MCF 10A (cell line): ENCODE measurements at regions not wholly inside any gene's neighbourhood (a gene's known extent, or its start where the extent isn't known, plus 50 kb on each side); places are given as distances from the start of the nearest gene placed in this dataset.

Experiments
- BruUV-seq: library from RNA; stranded (reverse); fragments of 400-500 nt; replicated peaks from 2 replicates; lab custom pipeline; 2021; lab: Mats Ljungman, UMichigan
- CTCF ChIA-PET: fragments of 300-600 bp; sonication (Branson Sonifier 250); formaldehyde crosslinking; extraction: SDS; loops from one replicate; lab custom pipeline; 2021; ENCODE audit warnings: antibody characterized with exemption, inconsistent platforms; lab: Yijun Ruan, JAX
- POLR2A ChIA-PET: fragments of 300-600, 350-650 bp; sonication (Branson Sonifier 250); formaldehyde crosslinking; extraction: SDS; loops from one replicate; lab custom pipeline; 2020; ENCODE audit warnings: antibody characterized with exemption, inconsistent platforms; lab: Yijun Ruan, JAX
- DNase-seq: peaks from one replicate; pipeline ENCODE4 v3.0.0-alpha.2; 2018; ENCODE audit not compliant: unreplicated experiment
- H3K27ac Mint-ChIP-seq: one replicate; pipeline ENCODE4 v1.8.0; 2022; ENCODE audit warnings: mild to moderate bottlenecking, low read depth, mixed read lengths; ENCODE audit not compliant: unreplicated experiment
- H3K27me3 Mint-ChIP-seq: one replicate; pipeline ENCODE4 v1.8.0; 2022; ENCODE audit warnings: mixed read lengths; ENCODE audit not compliant: insufficient read depth, unreplicated experiment
- H3K36me3 Mint-ChIP-seq: one replicate; pipeline ENCODE4 v1.8.0; 2022; ENCODE audit warnings: mild to moderate bottlenecking, moderate library complexity, mixed read lengths; ENCODE audit not compliant: insufficient read depth, unreplicated experiment
- H3K4me1 Mint-ChIP-seq: one replicate; pipeline ENCODE4 v1.8.0; 2022; ENCODE audit warnings: mixed read lengths; ENCODE audit not compliant: insufficient read depth, unreplicated experiment
- H3K4me3 Mint-ChIP-seq: one replicate; pipeline ENCODE4 v1.8.0; 2022; ENCODE audit warnings: mild to moderate bottlenecking, moderate library complexity, mixed read lengths; ENCODE audit not compliant: unreplicated experiment
- H3K9me3 Mint-ChIP-seq: one replicate; pipeline ENCODE4 v1.8.0; 2022; ENCODE audit warnings: mixed read lengths; ENCODE audit not compliant: unreplicated experiment
- CTCF ChIP-seq: fragments of 200-600 bp; IDR thresholded peaks from one replicate; pipeline ENCODE4 v1.8.0; 2022; ENCODE audit warnings: antibody characterized with exemption, mild to moderate bottlenecking; ENCODE audit not compliant: unreplicated experiment
- intact Hi-C: fragments of 100-400 bp; cut with micrococcal nuclease; formaldehyde crosslinking; loops from 2 replicates; pipeline ENCODE4 v1.14.1; 2022

- ChIA-PET CTCF (interaction anchor here (0.7 kb wide), 1 partner anchor 525 kb away, joined by 8 read pairs; no protein-coding TSS in a partner anchor), POLR2A (no interaction called here)
- Mint-ChIP-seq H3K27ac (no peak overlapping the region), H3K27me3 (no peaks in the 10 kb centered on the region), H3K36me3 (no peaks in the 10 kb centered on the region), H3K4me3 (no peak overlapping the region), H3K9me3 (no peaks in the 10 kb centered on the region), H3K4me1 (peaks cover 31% of the 10 kb centered on the region)
- intact Hi-C loops = no loop called here
- TF ChIP-seq CTCF = no peak
- no TSS peak for BruUV-seq
- no peak for DNase-seq
These were observed 89.4 kb upstream of the TLL1 start for GRCh38 chr4:165783626-165784025.

GRCh38 chr4:165784672-165785071 is 88.4 kb upstream of the TLL1 start:
- Mint-ChIP-seq H3K9me3 (no peaks in the 10 kb centered on the region), H3K27me3 (no peaks in the 10 kb centered on the region), H3K36me3 (no peaks in the 10 kb centered on the region), H3K4me1 (peaks cover 31% of the 10 kb centered on the region), H3K27ac (no peak overlapping the region), H3K4me3 (no peak overlapping the region)
- POLR2A ChIA-PET = interaction anchor here (0.7 kb wide), 1 partner anchor 8 kb away, joined by 3 read pairs; no protein-coding TSS in a partner anchor
- BruUV-seq = no TSS peak
- no peak for TF ChIP-seq CTCF
- DNase-seq = no peak
- intact Hi-C loops = no loop called here
- CTCF ChIA-PET = interaction anchor here (0.6 kb wide), 1 partner anchor 134 kb away, joined by 3 read pairs; no protein-coding TSS in a partner anchor

- Mint-ChIP-seq H3K4me1 (peaks cover 28% of the 10 kb centered on the region), H3K36me3 (no peaks in the 10 kb centered on the region), H3K27ac (no peak overlapping the region), H3K27me3 (no peaks in the 10 kb centered on the region), H3K9me3 (no peaks in the 10 kb centered on the region), H3K4me3 (no peak overlapping the region)
- no peak for DNase-seq
- intact Hi-C loops = no loop called here
- BruUV-seq = no TSS peak
- POLR2A ChIA-PET = interaction anchor here (0.7 kb wide), 2 partner anchors 8 to 35 kb away, joined by 3 read pairs; no protein-coding TSS in a partner anchor
- TF ChIP-seq CTCF = no peak
- CTCF ChIA-PET = no interaction called here
These were observed 87.7 kb upstream of the TLL1 start for GRCh38 chr4:165785337-165785736.

GRCh38 chr4:165787516-165788274 is 85.3 kb upstream of the TLL1 start:
- DNase-seq = no peak
- no peak for TF ChIP-seq CTCF
- Mint-ChIP-seq H3K4me1 (peaks cover 12% of the 10 kb centered on the region), H3K9me3 (peaks cover 7% of the 10 kb centered on the region), H3K36me3 (no peaks in the 10 kb centered on the region), H3K4me3 (no peak overlapping the region), H3K27ac (no peak overlapping the region), H3K27me3 (no peaks in the 10 kb centered on the region)
- ChIA-PET POLR2A (interaction anchor here (0.9 to 1.2 kb wide), 3 partner anchors 13 to 38 kb away, joined by 3 read pairs; no protein-coding TSS in a partner anchor), CTCF (interaction anchor here (0.6 kb wide), 1 partner anchor 460 kb away, joined by 4 read pairs; the partner anchor contains the start of gene MSMO1)
- intact Hi-C loops = no loop called here
- no TSS peak for BruUV-seq
